Osteoblast (primary cell): ENCODE measurements at regions not wholly inside any gene's neighbourhood (a gene's known extent, or its start where the extent isn't known, plus 50 kb on each side); places are given as distances from the start of the nearest gene placed in this dataset.
A peak's percentile ranks its signal among the peaks of the same experiment; 100 is the strongest.

Experiments used
- DNase-seq: peaks from one replicate; pipeline ENCODE4 v3.0.0; 2011; ENCODE audit warnings: low spot score, mixed read lengths; ENCODE audit not compliant: insufficient read length; ENCODE audit errors: missing footprints
- H2AFZ ChIP-seq: 2 replicates; pipeline ENCODE4 v1.6.0; 2011; ENCODE audit warnings: mild to moderate bottlenecking, low read length
- H3K27ac ChIP-seq: 2 replicates; pipeline ENCODE4 v1.5.1; 2011; ENCODE audit warnings: mild to moderate bottlenecking, low read depth, low read length, moderate library complexity
- H3K27me3 ChIP-seq: 2 replicates; pipeline ENCODE4 v1.6.0; 2012; ENCODE audit warnings: mild to moderate bottlenecking, control low read depth, inconsistent platforms, low read length, moderate library complexity; ENCODE audit not compliant: insufficient read depth
- H3K36me3 ChIP-seq: 2 replicates; pipeline ENCODE4 v1.5.1; 2011; ENCODE audit warnings: mild to moderate bottlenecking, low read length, control low read depth, moderate library complexity; ENCODE audit not compliant: insufficient read depth
- H3K4me1 ChIP-seq: 2 replicates; pipeline ENCODE4 v1.5.1; 2011; ENCODE audit warnings: mild to moderate bottlenecking, low read length, control low read depth, moderate library complexity; ENCODE audit not compliant: insufficient read depth
- H3K4me2 ChIP-seq: 2 replicates; pipeline ENCODE4 v1.6.0; 2011; ENCODE audit warnings: mild to moderate bottlenecking, low read length; ENCODE audit not compliant: insufficient read depth
- H3K4me3 ChIP-seq: fragments of 200-600 bp; sonication (generic); 3 replicates; pipeline ENCODE4 v1.5.1; 2012; ENCODE audit warnings: mild to moderate bottlenecking, low read length, inconsistent platforms; ENCODE audit not compliant: insufficient read depth
- H3K79me2 ChIP-seq: 2 replicates; pipeline ENCODE4 v1.6.0; 2012; ENCODE audit warnings: mild to moderate bottlenecking, low read length, control low read depth, inconsistent platforms; ENCODE audit not compliant: insufficient read depth
- H3K9me3 ChIP-seq: 2 replicates; pipeline ENCODE4 v1.5.1; 2011; ENCODE audit warnings: low read depth, low read length, control low read depth
- H4K20me1 ChIP-seq: 2 replicates; pipeline ENCODE4 v1.6.0; 2012; ENCODE audit warnings: mild to moderate bottlenecking, low read length, control low read depth; ENCODE audit not compliant: insufficient read depth
- CTCF ChIP-seq: IDR thresholded peaks from 2 replicates; pipeline ENCODE4 v1.5.1; 2011; ENCODE audit warnings: mild to moderate bottlenecking, low read depth, low read length, moderate library complexity; ENCODE audit errors: extremely low read depth

DNA sequence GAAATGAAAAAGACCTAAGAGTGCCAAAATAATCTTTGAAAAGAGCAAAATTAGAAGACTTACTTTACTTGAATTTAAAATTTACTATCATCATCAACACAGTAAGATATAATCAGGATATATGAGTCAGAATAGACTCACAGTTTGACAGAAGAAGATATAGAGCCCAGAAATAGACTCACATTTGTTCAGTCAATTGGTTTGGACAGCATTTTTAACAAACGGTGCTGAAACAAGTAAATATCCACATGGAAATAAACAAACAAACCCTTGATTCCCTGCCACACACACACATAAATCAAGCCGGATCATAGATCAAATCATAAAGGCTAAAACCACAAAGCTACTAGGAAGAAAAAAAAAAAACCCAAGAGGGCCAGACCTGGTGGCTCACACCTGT is 291.1 kb downstream of the ADGRG6 start:
- no peaks in the 10 kb centered on the region for H3K4me1 ChIP-seq
- H3K4me2 ChIP-seq, result no peak overlapping the region
- peaks cover 13% of the 10 kb centered on the region for H3K27me3 ChIP-seq
- peaks cover 3% of the 10 kb centered on the region for H3K9me3 ChIP-seq
- no peak overlapping the region for H3K27ac ChIP-seq
- no peaks in the 10 kb centered on the region for H3K79me2 ChIP-seq
- no peaks in the 10 kb centered on the region for H3K36me3 ChIP-seq
- no peaks in the 10 kb centered on the region for H4K20me1 ChIP-seq
- H2AFZ ChIP-seq, result no peak overlapping the region
- TF ChIP-seq CTCF, result no peak
- no peak overlapping the region for H3K4me3 ChIP-seq
- DNase-seq, result no peak

- H3K36me3 ChIP-seq, result no peaks in the 10 kb centered on the region
- peak overlapping the region; percentile 32 for H2AFZ ChIP-seq
- H3K4me3 ChIP-seq, result peak overlapping the region; percentile 2
- no peaks in the 10 kb centered on the region for H3K9me3 ChIP-seq
- TF ChIP-seq CTCF, result no peak
- no peaks in the 10 kb centered on the region for H4K20me1 ChIP-seq
- H3K4me1 ChIP-seq, result no peaks in the 10 kb centered on the region
- peaks cover 18% of the 10 kb centered on the region for H3K27me3 ChIP-seq
- H3K79me2 ChIP-seq, result no peaks in the 10 kb centered on the region
- peak overlapping the region; percentile 9 for H3K4me2 ChIP-seq
- no peak for DNase-seq
- H3K27ac ChIP-seq, result no peak overlapping the region
Measured at GRCh38 chr6:142597836-142598235, 296.0 kb downstream of the ADGRG6 start.

- Histone ChIP-seq H3K36me3 (no peaks in the 10 kb centered on the region), H4K20me1 (no peaks in the 10 kb centered on the region), H3K4me2 (no peak overlapping the region), H3K27ac (no peak overlapping the region), H3K4me1 (peaks cover 9% of the 10 kb centered on the region), H3K79me2 (no peaks in the 10 kb centered on the region), H3K4me3 (no peak overlapping the region), H3K9me3 (no peaks in the 10 kb centered on the region), H2AFZ (no peak overlapping the region), H3K27me3 (peaks cover 16% of the 10 kb centered on the region)
- no peak for DNase-seq
- no peak for TF ChIP-seq CTCF
Measured at GRCh38 chr6:142601427-142601826, 299.6 kb downstream of the ADGRG6 start.

DNA sequence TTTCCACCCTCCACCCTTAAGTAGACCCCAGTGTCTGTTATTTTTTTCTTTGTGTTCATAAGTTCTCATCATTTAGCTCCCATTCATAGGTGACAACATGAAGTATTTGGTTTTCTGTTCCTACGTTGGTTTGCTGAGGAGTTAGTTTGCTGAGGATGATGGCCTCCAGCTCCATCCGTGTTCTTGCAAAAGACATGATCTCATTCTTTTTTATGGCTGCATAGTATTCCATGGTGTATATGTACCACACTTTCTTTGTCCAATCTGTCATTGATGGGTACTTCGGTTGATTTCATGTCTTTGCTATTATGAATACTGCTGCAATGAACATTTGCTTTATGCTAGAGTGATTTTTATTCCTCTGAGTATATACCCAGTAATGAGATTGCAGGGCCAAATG is 301.2 kb downstream of the ADGRG6 start:
- Histone ChIP-seq H3K27me3 (peaks cover 5% of the 10 kb centered on the region), H3K4me1 (peaks cover 11% of the 10 kb centered on the region), H3K4me2 (no peak overlapping the region), H3K27ac (no peak overlapping the region), H3K4me3 (no peak overlapping the region), H3K36me3 (no peaks in the 10 kb centered on the region), H3K79me2 (no peaks in the 10 kb centered on the region), H2AFZ (no peak overlapping the region), H3K9me3 (no peaks in the 10 kb centered on the region), H4K20me1 (no peaks in the 10 kb centered on the region)
- DNase-seq, result no peak
- TF ChIP-seq CTCF, result no peak
